ENCODE measurements at regions not wholly inside any gene's neighbourhood (a gene's known extent, or its start where the extent isn't known, plus 50 kb on each side); places are given as distances from the start of the nearest gene placed in this dataset.

GRCh38 chr4:117817301-117817700 lies 217.0 kb upstream of the NDST3 start:
- CTCF ChIA-PET = no interaction called here
- TF ChIP-seq SUZ12 (IDR thresholded peaks at IDR 0.05) = no peak
- TF ChIP-seq L3MBTL2 (conservative IDR thresholded peaks at IDR 0.05) = no peak
- TF ChIP-seq ZNF384 (IDR thresholded peaks at IDR 0.05) = no peak
- no peak for TF ChIP-seq FOXM1 (IDR thresholded peaks at IDR 0.05; ENCODE audit: borderline replicate concordance)
- TF ChIP-seq ARNT (IDR thresholded peaks at IDR 0.05) = no peak
- TF ChIP-seq LEF1 (IDR thresholded peaks at IDR 0.05; ENCODE audit: borderline replicate concordance) = no peak
- no peak for TF ChIP-seq NFRKB (IDR thresholded peaks at IDR 0.05)
- DNase-seq (ENCODE audit: extremely low spot score) = no peak
- POLR2A ChIA-PET = no interaction called here

- DNase-seq (ENCODE audit: extremely low spot score) = no peak
- CTCF ChIA-PET = no interaction called here
- POLR2A ChIA-PET = no interaction called here
- TF ChIP-seq HDGF (IDR thresholded peaks at IDR 0.05; ENCODE audit: borderline replicate concordance) (no peak), CTBP1 (IDR thresholded peaks at IDR 0.05; ENCODE audit: borderline replicate concordance) (no peak), ELF4 (IDR thresholded peaks at IDR 0.05) (no peak), TARDBP (IDR thresholded peaks at IDR 0.05) (no peak), FOXA1 (IDR thresholded peaks at IDR 0.05) (no peak)
Observed at GRCh38 chr4:117821834-117822233, 212.5 kb upstream of the NDST3 start.

GRCh38 chr4:117823388-117823787 lies 210.9 kb upstream of the NDST3 start:
- DNase-seq (ENCODE audit: extremely low spot score) = no peak
- ChIA-PET POLR2A (no interaction called here), CTCF (no interaction called here)
- TF ChIP-seq L3MBTL2 (conservative IDR thresholded peaks at IDR 0.05) (no peak), SUZ12 (IDR thresholded peaks at IDR 0.05) (no peak)

- no peak for DNase-seq (ENCODE audit: extremely low spot score)
- ChIA-PET POLR2A (no interaction called here), CTCF (no interaction called here)
Observed at GRCh38 chr4:117825600-117825999, 208.7 kb upstream of the NDST3 start.

GRCh38 chr4:117831060-117831683 lies 203.1 kb upstream of the NDST3 start:
- DNase-seq (ENCODE audit: extremely low spot score) = no peak
- POLR2A ChIA-PET = no interaction called here
- CTCF ChIA-PET = no interaction called here
- no peak for TF ChIP-seq FOXM1 (IDR thresholded peaks at IDR 0.05; ENCODE audit: borderline replicate concordance)
- TF ChIP-seq L3MBTL2 (conservative IDR thresholded peaks at IDR 0.05) = no peak
- TF ChIP-seq TARDBP (IDR thresholded peaks at IDR 0.05) = no peak
- TF ChIP-seq PKNOX1 (IDR thresholded peaks at IDR 0.05) = no peak
- no peak for TF ChIP-seq BHLHE40 (IDR thresholded peaks at IDR 0.05; ENCODE audit: borderline replicate concordance)
- no peak for TF ChIP-seq CTBP1 (IDR thresholded peaks at IDR 0.05; ENCODE audit: borderline replicate concordance)
- TF ChIP-seq FOXA1 (IDR thresholded peaks at IDR 0.05) = no peak
- TF ChIP-seq ZNF384 (IDR thresholded peaks at IDR 0.05) = no peak
- no peak for TF ChIP-seq HDGF (IDR thresholded peaks at IDR 0.05; ENCODE audit: borderline replicate concordance)
- no peak for TF ChIP-seq NFRKB (IDR thresholded peaks at IDR 0.05)
- no peak for TF ChIP-seq SP1 (IDR thresholded peaks at IDR 0.05)
- TF ChIP-seq ARNT (IDR thresholded peaks at IDR 0.05) = no peak
- no peak for TF ChIP-seq ELF4 (IDR thresholded peaks at IDR 0.05)
- TF ChIP-seq SUZ12 (IDR thresholded peaks at IDR 0.05) = no peak

More at GRCh38 chr4:117825600-117825999, 208.7 kb upstream of the NDST3 start:
- TF ChIP-seq FOXK2 (IDR thresholded peaks at IDR 0.05) (no peak), CTBP1 (IDR thresholded peaks at IDR 0.05; ENCODE audit: borderline replicate concordance) (no peak), L3MBTL2 (conservative IDR thresholded peaks at IDR 0.05) (no peak), BHLHE40 (IDR thresholded peaks at IDR 0.05; ENCODE audit: borderline replicate concordance) (no peak), SUZ12 (IDR thresholded peaks at IDR 0.05) (no peak), PKNOX1 (IDR thresholded peaks at IDR 0.05) (no peak), ARNT (IDR thresholded peaks at IDR 0.05) (no peak), ELF4 (IDR thresholded peaks at IDR 0.05) (no peak), FOXA1 (IDR thresholded peaks at IDR 0.05) (no peak), TARDBP (IDR thresholded peaks at IDR 0.05) (no peak), LEF1 (IDR thresholded peaks at IDR 0.05; ENCODE audit: borderline replicate concordance) (no peak), FOXM1 (IDR thresholded peaks at IDR 0.05; ENCODE audit: borderline replicate concordance) (no peak), HDGF (IDR thresholded peaks at IDR 0.05; ENCODE audit: borderline replicate concordance) (no peak), ZNF384 (IDR thresholded peaks at IDR 0.05) (no peak), NFRKB (IDR thresholded peaks at IDR 0.05) (no peak)

GRCh38 chr4:117835566-117835965 lies 198.7 kb upstream of the NDST3 start:
- CTCF ChIA-PET = no interaction called here
- POLR2A ChIA-PET = no interaction called here
- no peak for DNase-seq (ENCODE audit: extremely low spot score)
- TF ChIP-seq ZNF384 (IDR thresholded peaks at IDR 0.05) (no peak), SUZ12 (IDR thresholded peaks at IDR 0.05) (no peak), ARNT (IDR thresholded peaks at IDR 0.05) (no peak)

GRCh38 chr4:117844594-117844993 lies 189.7 kb upstream of the NDST3 start:
- TF ChIP-seq FOXA1 (IDR thresholded peaks at IDR 0.05) = no peak
- no peak for TF ChIP-seq PKNOX1 (IDR thresholded peaks at IDR 0.05)
- no peak for DNase-seq (ENCODE audit: extremely low spot score)
- ChIA-PET CTCF (no interaction called here), POLR2A (no interaction called here)

All from HEK293T (cell line).